ENCODE measurements at regions not wholly inside any gene's neighbourhood (a gene's known extent, or its start where the extent isn't known, plus 50 kb on each side); places are given as distances from the start of the nearest gene placed in this dataset.

DNA sequence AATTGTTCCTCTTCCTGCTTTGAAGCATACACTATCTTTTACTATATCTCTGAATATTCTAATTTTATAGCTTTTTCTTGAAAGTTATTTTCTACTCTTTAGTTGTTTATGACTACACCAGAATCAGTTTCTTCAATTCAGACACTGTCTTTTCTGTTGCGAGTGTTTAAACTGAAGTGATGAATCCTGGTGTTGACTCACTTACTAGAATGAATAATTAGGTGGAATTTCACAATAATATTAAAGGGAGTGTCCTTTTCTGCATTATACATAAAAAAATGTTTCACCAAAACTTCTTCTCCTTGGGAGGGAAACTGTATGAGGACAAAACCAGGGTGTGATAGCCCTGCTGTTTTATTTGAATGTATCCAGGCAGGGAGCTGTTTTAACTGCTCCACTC lies 1383.1 kb downstream of the C4orf33 start:
- no peak overlapping the region for H3K27ac Mint-ChIP-seq (ENCODE audit: unreplicated experiment)
- TF ChIP-seq CTCF (IDR thresholded peaks at IDR 0.05; ENCODE audit: partially characterized antibody, unreplicated experiment), result no peak
- H3K4me3 Mint-ChIP-seq (ENCODE audit: unreplicated experiment), result no peak overlapping the region
- peaks cover 2% of the 10 kb centered on the region for H3K27me3 Mint-ChIP-seq (ENCODE audit: unreplicated experiment)
- no peaks in the 10 kb centered on the region for H3K9me3 Mint-ChIP-seq (ENCODE audit: unreplicated experiment)
- H3K4me1 Mint-ChIP-seq (ENCODE audit: low read depth, unreplicated experiment), result no peaks in the 10 kb centered on the region
- no peaks in the 10 kb centered on the region for H3K36me3 Mint-ChIP-seq (ENCODE audit: unreplicated experiment)
- DNase-seq, result no peak

DNA sequence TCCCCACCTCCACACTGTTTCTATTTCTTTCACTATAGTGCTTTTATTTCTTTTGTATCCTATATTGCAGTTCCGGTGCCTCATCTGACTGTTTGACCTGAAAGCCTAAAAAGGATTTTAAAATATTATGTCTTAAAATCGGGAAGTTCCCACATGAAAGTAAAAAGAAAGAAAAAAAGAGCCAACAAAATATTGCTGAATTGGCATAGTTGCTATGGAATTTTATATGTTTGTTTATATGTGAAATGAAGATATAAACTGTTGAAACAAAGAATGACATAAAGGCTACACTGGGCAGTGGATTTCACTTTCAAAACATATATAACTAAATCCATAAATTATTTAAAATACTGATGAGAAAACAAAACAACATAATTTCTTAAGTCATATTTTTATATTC lies 1383.7 kb downstream of the C4orf33 start:
- no peaks in the 10 kb centered on the region for H3K9me3 Mint-ChIP-seq (ENCODE audit: unreplicated experiment)
- no peak for TF ChIP-seq CTCF (IDR thresholded peaks at IDR 0.05; ENCODE audit: partially characterized antibody, unreplicated experiment)
- peaks cover 2% of the 10 kb centered on the region for H3K27me3 Mint-ChIP-seq (ENCODE audit: unreplicated experiment)
- DNase-seq, result no peak
- H3K4me1 Mint-ChIP-seq (ENCODE audit: low read depth, unreplicated experiment), result no peaks in the 10 kb centered on the region
- H3K4me3 Mint-ChIP-seq (ENCODE audit: unreplicated experiment), result no peak overlapping the region
- no peaks in the 10 kb centered on the region for H3K36me3 Mint-ChIP-seq (ENCODE audit: unreplicated experiment)
- no peak overlapping the region for H3K27ac Mint-ChIP-seq (ENCODE audit: unreplicated experiment)

- Mint-ChIP-seq H3K27me3 (ENCODE audit: unreplicated experiment) (peaks cover 2% of the 10 kb centered on the region), H3K9me3 (ENCODE audit: unreplicated experiment) (no peaks in the 10 kb centered on the region), H3K36me3 (ENCODE audit: unreplicated experiment) (no peaks in the 10 kb centered on the region), H3K27ac (ENCODE audit: unreplicated experiment) (no peak overlapping the region), H3K4me1 (ENCODE audit: low read depth, unreplicated experiment) (no peaks in the 10 kb centered on the region), H3K4me3 (ENCODE audit: unreplicated experiment) (no peak overlapping the region)
- no peak for TF ChIP-seq CTCF (IDR thresholded peaks at IDR 0.05; ENCODE audit: partially characterized antibody, unreplicated experiment)
- no peak for DNase-seq
These were observed 1388.9 kb downstream of the C4orf33 start for GRCh38 chr4:130484826-130485225.

DNA sequence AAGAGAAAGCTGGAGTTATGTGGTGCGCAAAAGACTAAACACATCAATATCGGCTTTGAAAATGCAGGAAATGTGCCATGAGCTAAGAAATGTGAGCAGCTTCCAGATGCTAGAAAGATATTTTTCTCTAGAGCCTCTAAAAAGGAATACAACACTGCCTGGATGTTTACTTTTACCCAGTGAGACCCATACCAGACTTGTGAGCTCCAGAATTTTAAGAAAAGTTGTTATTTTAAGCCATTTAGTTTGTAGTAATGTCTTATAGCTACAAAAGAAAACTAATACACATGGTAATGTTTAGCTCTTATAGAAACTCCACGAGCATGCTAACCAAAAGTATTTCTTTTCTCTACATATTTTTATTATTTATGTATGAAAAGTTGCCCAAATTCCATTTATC lies 1389.4 kb downstream of the C4orf33 start:
- Mint-ChIP-seq H3K4me1 (ENCODE audit: low read depth, unreplicated experiment) (no peaks in the 10 kb centered on the region), H3K27ac (ENCODE audit: unreplicated experiment) (no peak overlapping the region), H3K9me3 (ENCODE audit: unreplicated experiment) (no peaks in the 10 kb centered on the region), H3K36me3 (ENCODE audit: unreplicated experiment) (no peaks in the 10 kb centered on the region), H3K27me3 (ENCODE audit: unreplicated experiment) (peaks cover 2% of the 10 kb centered on the region), H3K4me3 (ENCODE audit: unreplicated experiment) (no peak overlapping the region)
- no peak for TF ChIP-seq CTCF (IDR thresholded peaks at IDR 0.05; ENCODE audit: partially characterized antibody, unreplicated experiment)
- DNase-seq, result no peak

DNA sequence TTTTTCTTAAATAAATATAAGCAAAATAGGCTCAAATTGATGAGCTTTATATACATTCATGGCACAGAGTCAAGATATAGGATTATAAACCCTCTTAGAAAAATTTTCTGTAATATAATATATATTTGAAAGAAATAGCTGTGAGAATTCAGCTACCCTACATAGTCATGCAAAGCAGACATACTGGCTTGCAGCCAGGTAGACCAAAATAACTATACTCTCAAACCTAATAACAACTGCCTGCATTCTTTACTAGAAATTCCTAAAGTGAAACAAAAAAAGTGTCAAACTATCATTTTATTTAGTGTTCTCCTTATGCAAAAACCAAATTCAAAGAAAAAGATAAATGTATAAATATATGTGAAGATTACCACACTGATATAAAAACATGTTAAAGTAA lies 1390.2 kb downstream of the C4orf33 start:
- H3K36me3 Mint-ChIP-seq (ENCODE audit: unreplicated experiment), result no peaks in the 10 kb centered on the region
- no peak overlapping the region for H3K4me3 Mint-ChIP-seq (ENCODE audit: unreplicated experiment)
- DNase-seq, result no peak
- H3K4me1 Mint-ChIP-seq (ENCODE audit: low read depth, unreplicated experiment), result no peaks in the 10 kb centered on the region
- no peaks in the 10 kb centered on the region for H3K9me3 Mint-ChIP-seq (ENCODE audit: unreplicated experiment)
- no peak overlapping the region for H3K27ac Mint-ChIP-seq (ENCODE audit: unreplicated experiment)
- peaks cover 2% of the 10 kb centered on the region for H3K27me3 Mint-ChIP-seq (ENCODE audit: unreplicated experiment)
- no peak for TF ChIP-seq CTCF (IDR thresholded peaks at IDR 0.05; ENCODE audit: partially characterized antibody, unreplicated experiment)

Data from glutamatergic neuron (in vitro differentiated cells).